ENCODE measurements at regions not wholly inside any gene's neighbourhood (a gene's known extent, or its start where the extent isn't known, plus 50 kb on each side); places are given as distances from the start of the nearest gene placed in this dataset.

GRCh38 chr7:130896051-130896881 lies 162.3 kb upstream of the KLF14 start:
- no peak overlapping the region for H3K4me2 ChIP-seq (replicated peaks; ENCODE audit: low read depth, low read length, poor library complexity, severe bottlenecking)
- peak; percentile 32 for DNase-seq
- 95% methylated on average over 10 of the region's 13 CpGs for WGBS (ENCODE audit: insufficient coverage)
- peak overlapping the region in 1 of 2 donors; percentile 21 for H3K27ac ChIP-seq (ENCODE audit: low read length in 2 of 2)
- no peak overlapping the region for H3K4me3 ChIP-seq (ENCODE audit: control extremely low read depth in 1 of 5, extremely low read depth in 1 of 5, insufficient read depth in 1 of 5, low read depth in 2 of 5, low read length in 4 of 5)
- peaks cover 80% of the 10 kb centered on the region for H3K79me2 ChIP-seq (ENCODE audit: control insufficient read depth, insufficient read depth, low read length)
- ATAC-seq (ENCODE audit: low read depth): no peak
- no peak for TF ChIP-seq EZH2 (IDR thresholded peaks at IDR 0.05; ENCODE audit: borderline replicate concordance, insufficient read depth, low read depth, low read length, poor library complexity, severe bottlenecking)
- no peak for TF ChIP-seq CTCF (IDR thresholded peaks at IDR 0.05)
- ChIA-PET CTCF (interaction anchor here (0.6 to 6.6 kb wide), 71 partner anchors 8 to 576 kb away, joined by 3 to 131 read pairs (median 5); no protein-coding TSS in a partner anchor), POLR2A (interaction anchor here (1.0 to 1.5 kb wide), 2 partner anchors 100 to 144 kb away, joined by 3 to 5 read pairs; no protein-coding TSS in a partner anchor)
- no peak overlapping the region for H3K4me3 Mint-ChIP-seq
- peaks cover 64% of the 10 kb centered on the region for H3K4me1 Mint-ChIP-seq
- no peak overlapping the region for H2AFZ ChIP-seq (ENCODE audit: insufficient read depth, low read depth, low read length, poor library complexity, severe bottlenecking)
- no peaks in the 10 kb centered on the region for H3K9me3 ChIP-seq (ENCODE audit: control extremely low read depth in 1 of 3, control insufficient read depth in 2 of 3, insufficient read depth in 1 of 3, low read length in 2 of 3)
- intact Hi-C loops (cut with micrococcal nuclease): loop anchor here (5.0 kb wide), 1 partner anchor 406 kb away; no protein-coding TSS in a partner anchor
- H3K27ac Mint-ChIP-seq: peak overlapping the region; percentile 84
- H4K20me1 ChIP-seq (ENCODE audit: control insufficient read depth, insufficient read depth, low read length, poor library complexity, severe bottlenecking): peaks cover 62% of the 10 kb centered on the region
- H3K27me3 ChIP-seq (replicated peaks in 1 of 4; ENCODE audit: control extremely low read depth in 1 of 4, control insufficient read depth in 3 of 4, insufficient read depth in 4 of 4, low read length in 3 of 4): no peaks in the 10 kb centered on the region
- no peaks in the 10 kb centered on the region for H3K27me3 Mint-ChIP-seq
- H3K9me3 Mint-ChIP-seq (ENCODE audit: insufficient read depth): no peaks in the 10 kb centered on the region
- H3K4me1 ChIP-seq (ENCODE audit: control insufficient read depth in 2 of 2, insufficient read depth in 2 of 2, low read length in 2 of 2): peaks cover 23 to 52% of the 10 kb centered on the region in 2 donors
- no peak overlapping the region for H3K9ac ChIP-seq (ENCODE audit: low read length)
- peaks cover 2 to 42% of the 10 kb centered on the region in 2 experiments for H3K36me3 ChIP-seq (replicated peaks in 1 of 2; ENCODE audit: control extremely low read depth in 1 of 2, control insufficient read depth in 1 of 2, extremely low read depth in 1 of 2, insufficient read depth in 2 of 2, low read length in 1 of 2)

Measured in B cell (primary cell).